AG20443 (cell line): ENCODE measurements at regions not wholly inside any gene's neighbourhood (a gene's known extent, or its start where the extent isn't known, plus 50 kb on each side); places are given as distances from the start of the nearest gene placed in this dataset.

Experiments
- DNase-seq: peaks from one replicate; pipeline ENCODE4 v3.0.0; 2012; ENCODE audit warnings: low spot score, mixed read lengths

GRCh38 chr16:65312071-65312470 is 190.2 kb upstream of the CDH11 start:
- DNase-seq, result peak; percentile 38

- DNase-seq, result peak; percentile 24
Measured at GRCh38 chr16:65310491-65310890, 188.6 kb upstream of the CDH11 start.

- no peak for DNase-seq
Measured at GRCh38 chr16:65309354-65309753, 187.5 kb upstream of the CDH11 start.

GRCh38 chr16:65308506-65308905 is 186.6 kb upstream of the CDH11 start:
- no peak for DNase-seq

- DNase-seq, result no peak
Measured at GRCh38 chr16:65307286-65307685, 185.4 kb upstream of the CDH11 start.

- no peak for DNase-seq
Measured at GRCh38 chr16:65306722-65307121, 184.9 kb upstream of the CDH11 start.

- no peak for DNase-seq
Measured at GRCh38 chr16:65306300-65306699, 184.4 kb upstream of the CDH11 start.

DNA sequence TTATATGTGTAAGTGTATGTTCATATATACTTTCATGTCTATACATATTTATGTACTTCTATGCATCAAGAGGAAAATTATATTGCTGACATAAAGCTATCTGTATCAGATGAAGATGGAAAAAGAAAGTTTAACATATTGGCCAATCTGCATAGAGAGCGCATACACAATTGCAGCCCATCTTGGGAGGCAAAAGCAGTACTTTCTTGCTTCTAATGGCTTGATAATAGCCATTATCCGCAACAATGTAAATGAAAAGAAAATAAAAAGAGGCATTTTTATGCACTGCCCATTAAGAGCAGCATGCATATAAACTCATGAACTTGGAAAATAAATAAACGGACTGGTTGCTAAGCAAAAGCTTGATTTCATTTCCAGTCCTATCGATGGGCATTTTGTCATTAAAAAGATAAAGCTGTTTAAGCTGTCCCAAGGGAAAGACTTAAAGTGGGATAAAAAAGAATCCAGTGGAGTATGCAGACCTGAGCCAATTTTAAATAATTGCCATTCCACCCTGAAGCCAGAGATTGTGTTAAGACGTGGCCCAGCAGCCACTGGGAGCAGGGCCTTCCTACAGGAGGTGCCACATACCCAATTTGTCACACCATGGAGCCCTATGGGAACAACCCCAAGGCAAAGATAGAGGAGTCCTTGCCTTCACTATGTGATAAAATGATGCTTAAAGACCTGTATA is 183.6 kb upstream of the CDH11 start:
- DNase-seq, result no peak

DNA sequence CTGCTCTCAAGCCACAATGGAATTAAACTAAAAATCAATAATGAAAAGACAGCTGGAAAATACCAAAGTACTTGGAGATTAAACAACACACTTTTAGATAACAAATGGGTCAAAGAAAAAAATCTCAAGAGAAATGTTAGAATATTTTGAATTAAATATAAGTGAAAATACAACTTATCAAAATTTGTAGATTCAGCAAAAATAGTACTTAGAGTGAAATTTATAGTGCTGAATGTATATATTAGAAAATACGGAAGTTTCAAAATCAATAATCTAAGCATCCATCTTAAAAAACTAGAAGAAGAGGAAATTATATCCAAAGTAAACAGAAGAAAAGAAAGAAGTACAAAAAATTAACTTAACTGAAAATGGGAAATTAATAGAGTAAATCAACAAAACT is 179.2 kb upstream of the CDH11 start:
- DNase-seq, result no peak

DNA sequence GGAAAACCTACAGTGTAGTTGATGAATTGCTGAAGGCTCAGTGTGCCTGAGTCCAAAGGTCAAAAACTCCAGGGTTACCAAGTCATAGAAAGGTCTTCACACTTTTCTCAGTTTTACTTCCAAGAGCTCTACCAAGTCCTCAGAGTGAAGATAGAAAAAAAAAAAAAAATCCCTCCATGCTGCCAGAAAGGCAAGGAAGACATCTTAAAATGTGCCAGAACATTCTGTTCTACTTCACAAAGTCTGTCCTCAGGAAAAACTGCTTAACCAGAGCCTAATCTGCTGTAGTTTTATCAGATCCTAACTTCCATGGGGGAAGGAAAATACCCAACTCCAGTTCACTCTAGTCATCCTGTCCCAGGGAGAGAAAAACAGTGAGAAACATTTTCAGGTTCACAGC is 175.6 kb upstream of the CDH11 start:
- DNase-seq, result no peak

GRCh38 chr16:65295527-65295926 is 173.7 kb upstream of the CDH11 start:
- DNase-seq, result no peak

GRCh38 chr16:65294708-65295107 is 172.8 kb upstream of the CDH11 start:
- no peak for DNase-seq

DNA sequence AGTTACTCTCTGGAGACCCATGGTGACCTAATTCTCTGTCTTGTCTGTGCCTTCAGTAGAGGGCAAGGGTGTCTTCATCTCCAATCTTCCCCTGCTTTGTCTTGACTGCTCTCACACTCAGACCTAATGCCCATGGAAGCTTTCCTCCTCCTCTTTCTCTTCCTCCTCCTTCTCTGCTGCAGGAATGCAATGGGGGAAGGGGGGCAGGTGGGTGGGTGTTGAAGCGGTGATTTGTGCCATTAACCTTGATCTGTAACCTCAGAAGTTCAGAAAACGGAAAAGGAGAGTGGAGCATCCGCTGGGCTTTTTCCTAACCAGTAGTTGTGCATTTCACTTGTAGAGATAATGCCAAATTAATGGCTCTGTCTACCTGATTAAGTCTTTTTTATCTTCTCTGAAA is 172.3 kb upstream of the CDH11 start:
- no peak for DNase-seq

- DNase-seq, result no peak
Measured at GRCh38 chr16:65289022-65289421, 167.2 kb upstream of the CDH11 start.

DNA sequence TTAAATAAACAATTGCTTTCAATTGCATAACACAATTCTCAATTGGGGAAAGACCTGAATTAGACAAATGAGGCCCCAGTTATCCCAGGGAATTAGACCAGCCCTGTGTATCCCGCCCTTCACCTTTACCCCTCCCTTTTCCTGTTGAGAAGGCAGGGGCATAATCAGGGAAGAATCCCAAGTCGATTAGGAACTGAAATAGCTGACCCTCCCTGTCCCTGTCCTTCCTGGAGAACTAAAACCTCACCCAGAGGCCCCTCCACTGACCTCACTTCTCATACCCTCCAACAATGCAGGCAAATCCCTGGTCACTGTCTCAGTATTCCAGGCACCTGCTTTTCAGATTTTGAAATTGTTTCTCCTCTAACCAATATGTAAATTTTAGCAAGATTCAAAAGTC is 165.4 kb upstream of the CDH11 start:
- DNase-seq, result no peak

- peak; percentile 15 for DNase-seq
Measured at GRCh38 chr16:65285128-65286048, 163.5 kb upstream of the CDH11 start.

GRCh38 chr16:65284626-65285025 is 162.8 kb upstream of the CDH11 start:
- DNase-seq, result no peak

DNA sequence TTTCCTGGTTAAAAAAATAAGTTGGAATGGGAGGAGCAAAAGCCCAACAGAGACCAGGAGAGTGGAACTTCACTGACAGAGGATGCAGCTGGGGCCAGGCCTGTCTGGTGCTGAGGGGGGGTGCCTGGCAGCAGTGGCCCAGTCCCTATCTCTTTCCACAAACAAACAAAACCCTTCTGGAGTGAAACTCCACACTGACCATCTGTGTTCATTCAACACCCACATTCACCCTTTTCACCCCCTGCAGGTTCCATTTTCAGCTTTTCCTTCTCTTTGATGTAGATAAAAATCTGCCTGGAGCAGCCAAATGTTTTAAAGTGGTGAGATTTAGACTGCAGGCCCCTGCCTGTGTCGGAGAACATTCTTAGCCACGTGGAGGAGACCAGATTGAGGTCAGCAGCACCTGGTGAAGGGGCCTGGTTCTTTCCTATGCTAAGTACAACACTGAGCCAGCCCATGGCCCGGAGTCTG is 161.4 kb upstream of the CDH11 start:
- no peak for DNase-seq

DNA sequence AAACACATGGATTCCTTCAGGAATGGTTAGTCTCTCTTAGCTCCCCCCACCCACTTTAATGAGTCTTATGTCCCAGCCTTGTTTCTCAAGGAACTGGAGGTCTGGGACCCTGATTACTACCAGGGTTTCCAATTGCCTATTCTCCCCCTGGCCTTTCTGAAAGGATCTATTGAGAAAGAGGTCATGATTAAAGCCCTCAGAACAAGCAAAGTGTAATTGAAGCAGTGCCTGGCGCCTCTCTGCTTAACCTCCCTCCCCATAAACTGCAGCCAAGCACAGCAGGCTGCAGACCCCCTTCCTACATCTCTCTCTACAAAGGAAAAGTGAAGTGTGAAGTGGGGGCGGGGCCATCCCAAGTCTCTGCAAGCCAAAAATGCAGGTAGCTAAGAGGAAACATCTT is 159.7 kb upstream of the CDH11 start:
- no peak for DNase-seq

GRCh38 chr16:65280845-65281512 is 159.1 kb upstream of the CDH11 start:
- DNase-seq, result no peak

DNA sequence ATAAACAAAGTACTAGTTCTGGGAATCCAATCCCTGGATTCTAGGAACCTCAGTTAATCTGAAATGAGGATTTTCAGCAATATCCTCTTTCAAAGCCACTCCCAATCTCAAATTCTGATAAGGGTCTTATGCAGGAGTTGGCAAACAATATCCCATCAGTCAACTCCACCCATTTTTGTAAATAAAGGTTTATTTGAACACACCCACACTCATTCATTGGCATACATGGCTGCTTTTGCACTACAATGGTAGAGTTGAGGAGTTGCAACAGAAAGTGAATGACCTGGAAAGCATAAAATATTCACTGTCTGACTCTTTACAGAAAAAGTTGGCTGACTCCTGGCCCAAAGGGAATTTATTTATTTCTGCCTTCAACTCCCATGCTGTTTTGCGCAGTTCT is 157.7 kb upstream of the CDH11 start:
- no peak for DNase-seq

GRCh38 chr16:65278874-65279273 is 157.0 kb upstream of the CDH11 start:
- DNase-seq, result no peak

- peak; percentile 16 for DNase-seq
Measured at GRCh38 chr16:65274566-65274965, 152.7 kb upstream of the CDH11 start.
